IMR-90 (cell line): ENCODE measurements at regions not wholly inside any gene's neighbourhood (a gene's known extent, or its start where the extent isn't known, plus 50 kb on each side); places are given as distances from the start of the nearest gene placed in this dataset.

Source experiments
- CHD1 ChIP-seq: IDR thresholded peaks from 2 replicates; pipeline ENCODE4 v1.6.1; 2012; ENCODE audit warnings: low read depth, low read length, improper control_type of control experiment
- CTCF ChIP-seq: conservative IDR thresholded peaks from 2 replicates; pipeline ENCODE4 v1.5.1; 2012; ENCODE audit warnings: mild to moderate bottlenecking, low read depth, low read length, improper control_type of control experiment
- MXI1 ChIP-seq: IDR thresholded peaks from 2 replicates; pipeline ENCODE4 v1.6.1; 2012; ENCODE audit warnings: low read depth, mild to moderate bottlenecking, low read length, moderate library complexity, borderline replicate concordance
- USF2 ChIP-seq: fragments of 150-350 bp; IDR thresholded peaks from 2 replicates; pipeline ENCODE4 v1.6.1; 2017; ENCODE audit warnings: mild to moderate bottlenecking, antibody characterized with exemption, low read length, low read depth

- no peak for TF ChIP-seq CTCF
- no peak for TF ChIP-seq USF2
- no peak for TF ChIP-seq MXI1
- TF ChIP-seq CHD1: no peak
Observed at GRCh38 chrX:8939322-8939721, 94.6 kb downstream of the FAM9B start.
